IPS-20b (cell line): ENCODE measurements at regions not wholly inside any gene's neighbourhood (a gene's known extent, or its start where the extent isn't known, plus 50 kb on each side); places are given as distances from the start of the nearest gene placed in this dataset.

Experiments used
- H3K27ac ChIP-seq: one replicate; pipeline ENCODE4 v1.5.1; 2013; ENCODE audit warnings: low read length
- H3K27me3 ChIP-seq: 2 replicates; pipeline ENCODE4 v1.6.1; 2013; ENCODE audit warnings: mild to moderate bottlenecking, low read length, inconsistent platforms; ENCODE audit not compliant: insufficient read depth
- H3K36me3 ChIP-seq: 2 replicates; pipeline ENCODE4 v1.6.1; 2013; ENCODE audit warnings: low read depth, mild to moderate bottlenecking, inconsistent platforms, low read length, moderate library complexity; ENCODE audit not compliant: insufficient read depth
- H3K4me1 ChIP-seq: 2 replicates; pipeline ENCODE4 v1.6.1; 2013; ENCODE audit warnings: mild to moderate bottlenecking, control low read depth, inconsistent platforms, low read length, moderate library complexity; ENCODE audit not compliant: insufficient read depth
- H3K4me3 ChIP-seq: 2 replicates; pipeline ENCODE4 v1.5.1; 2013; ENCODE audit warnings: mild to moderate bottlenecking, low read length, inconsistent platforms
- H3K9ac ChIP-seq: 2 replicates; pipeline ENCODE4 v1.6.1; 2013; ENCODE audit warnings: low read depth, mild to moderate bottlenecking, inconsistent platforms, low read length, moderate library complexity
- H3K9me3 ChIP-seq: 2 replicates; pipeline ENCODE4 v1.6.1; 2013; ENCODE audit warnings: mild to moderate bottlenecking, low read depth, low read length, inconsistent platforms; ENCODE audit not compliant: insufficient read depth

DNA sequence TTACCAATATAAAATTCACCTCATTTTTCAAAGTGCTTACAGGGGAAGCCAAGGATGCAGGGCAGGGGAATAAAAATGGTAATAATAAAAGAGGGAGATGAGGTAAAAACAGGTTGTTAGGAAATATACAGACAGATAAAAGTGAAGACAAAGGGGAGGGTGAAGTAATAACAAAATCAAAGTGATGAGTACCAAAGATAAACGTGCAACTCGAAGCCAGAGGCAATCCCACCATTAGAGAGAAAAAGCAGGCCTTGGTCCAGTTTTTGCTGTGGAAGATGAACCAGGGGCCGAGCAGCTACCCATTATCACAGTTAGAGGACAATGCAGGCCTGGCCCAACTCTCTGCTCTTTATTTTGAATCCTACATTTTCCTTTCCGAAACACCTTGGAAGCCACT is 99.6 kb upstream of the UPP2 start:
- Histone ChIP-seq H3K4me3 (no peak overlapping the region), H3K9ac (no peak overlapping the region), H3K27me3 (no peaks in the 10 kb centered on the region), H3K36me3 (no peaks in the 10 kb centered on the region), H3K4me1 (peaks cover 16% of the 10 kb centered on the region; the same call in 1 of the 2 replicates), H3K9me3 (no peaks in the 10 kb centered on the region), H3K27ac (no peak overlapping the region)

DNA sequence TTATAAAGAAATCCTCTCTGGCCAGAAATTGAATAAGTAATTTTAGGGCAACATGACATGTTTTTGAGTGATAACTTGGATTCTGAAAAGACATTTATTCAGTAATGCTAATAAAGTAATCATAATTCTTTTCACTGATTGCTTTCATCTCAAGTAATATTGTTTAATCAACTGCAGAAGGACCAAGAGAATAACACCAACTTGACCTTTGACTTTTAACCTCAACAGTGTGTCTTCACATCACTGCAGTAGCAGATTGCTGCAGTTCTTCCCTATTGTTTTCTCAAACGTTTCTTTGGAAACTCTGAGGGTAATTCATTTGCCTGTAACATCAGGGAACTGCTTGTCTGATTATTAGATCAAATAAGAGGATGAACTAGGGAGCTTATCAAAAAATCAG is 104.9 kb upstream of the UPP2 start:
- no peaks in the 10 kb centered on the region for H3K9me3 ChIP-seq
- no peaks in the 10 kb centered on the region for H3K36me3 ChIP-seq
- H3K27me3 ChIP-seq, result no peaks in the 10 kb centered on the region
- H3K27ac ChIP-seq, result no peak overlapping the region
- no peaks in the 10 kb centered on the region for H3K4me1 ChIP-seq
- no peak overlapping the region for H3K4me3 ChIP-seq
- no peak overlapping the region for H3K9ac ChIP-seq

DNA sequence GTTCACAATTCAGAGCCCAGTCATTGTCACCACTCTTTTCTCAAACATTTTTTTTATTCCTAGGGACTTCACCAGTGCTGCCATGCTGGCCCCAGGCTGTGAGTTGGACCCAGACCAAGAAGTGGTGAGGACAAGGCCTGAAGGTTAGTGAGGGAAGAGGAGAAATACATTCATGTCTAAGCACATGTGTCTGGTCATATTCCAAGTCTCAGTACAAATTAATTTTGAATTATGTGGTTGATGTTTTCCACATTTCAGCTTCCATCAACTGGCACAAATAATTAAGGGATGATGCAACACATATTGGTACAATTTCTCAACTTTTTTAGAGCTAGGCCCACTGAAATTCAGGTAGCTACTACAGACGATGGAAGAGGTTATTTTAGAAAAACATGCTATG is 106.6 kb upstream of the UPP2 start:
- Histone ChIP-seq H3K36me3 (no peaks in the 10 kb centered on the region), H3K27me3 (no peaks in the 10 kb centered on the region), H3K27ac (no peak overlapping the region), H3K9me3 (no peaks in the 10 kb centered on the region), H3K9ac (no peak overlapping the region), H3K4me3 (no peak overlapping the region), H3K4me1 (no peaks in the 10 kb centered on the region; the same call in 1 of the 2 replicates)

DNA sequence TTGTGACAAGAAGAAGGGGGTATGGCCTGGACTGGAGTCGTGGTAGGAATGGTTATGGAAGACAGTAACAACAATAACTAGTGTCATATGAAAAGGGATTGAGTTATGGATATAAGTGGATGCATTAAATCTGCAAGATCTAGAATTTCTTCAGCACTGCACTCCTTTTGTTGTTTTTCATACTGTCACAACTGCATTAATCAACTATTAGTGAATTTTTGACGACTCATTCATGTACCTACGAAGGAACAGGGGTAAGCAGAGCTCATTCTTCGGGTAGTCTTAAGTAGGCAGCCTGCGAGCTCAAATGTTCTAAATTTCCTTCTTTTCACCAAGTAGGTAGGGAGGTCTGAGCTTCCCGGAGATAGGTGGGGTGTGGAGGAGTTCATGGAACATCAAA is 109.7 kb upstream of the UPP2 start:
- Histone ChIP-seq H3K36me3 (no peaks in the 10 kb centered on the region), H3K4me3 (no peak overlapping the region), H3K9ac (no peak overlapping the region), H3K4me1 (no peaks in the 10 kb centered on the region; the same call in 1 of the 2 replicates), H3K9me3 (no peaks in the 10 kb centered on the region), H3K27me3 (no peaks in the 10 kb centered on the region), H3K27ac (no peak overlapping the region)

DNA sequence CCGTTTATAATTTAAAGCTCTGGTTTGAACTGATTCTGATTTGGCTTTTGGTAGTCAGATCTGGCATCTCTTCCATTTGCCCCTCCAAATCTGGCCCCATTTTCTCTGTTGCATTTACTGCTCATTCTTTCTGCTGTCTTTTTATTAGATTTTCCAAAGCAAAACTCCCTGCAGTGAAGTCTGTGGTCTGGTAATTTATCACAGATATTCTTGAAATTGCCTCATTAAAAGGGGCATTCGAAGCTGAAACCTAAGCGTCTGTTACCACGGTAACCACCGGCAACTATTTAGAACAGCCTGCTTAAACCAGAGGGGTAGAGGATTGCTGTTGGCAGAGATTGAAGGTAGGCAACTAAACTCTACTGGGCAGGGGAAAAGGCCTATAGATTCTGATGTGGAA is 111.5 kb upstream of the UPP2 start:
- no peak overlapping the region for H3K9ac ChIP-seq
- H3K9me3 ChIP-seq, result no peaks in the 10 kb centered on the region
- no peak overlapping the region for H3K4me3 ChIP-seq
- no peaks in the 10 kb centered on the region; the same call in 1 of the 2 replicates for H3K4me1 ChIP-seq
- H3K27ac ChIP-seq, result no peak overlapping the region
- H3K27me3 ChIP-seq, result no peaks in the 10 kb centered on the region
- no peaks in the 10 kb centered on the region for H3K36me3 ChIP-seq

DNA sequence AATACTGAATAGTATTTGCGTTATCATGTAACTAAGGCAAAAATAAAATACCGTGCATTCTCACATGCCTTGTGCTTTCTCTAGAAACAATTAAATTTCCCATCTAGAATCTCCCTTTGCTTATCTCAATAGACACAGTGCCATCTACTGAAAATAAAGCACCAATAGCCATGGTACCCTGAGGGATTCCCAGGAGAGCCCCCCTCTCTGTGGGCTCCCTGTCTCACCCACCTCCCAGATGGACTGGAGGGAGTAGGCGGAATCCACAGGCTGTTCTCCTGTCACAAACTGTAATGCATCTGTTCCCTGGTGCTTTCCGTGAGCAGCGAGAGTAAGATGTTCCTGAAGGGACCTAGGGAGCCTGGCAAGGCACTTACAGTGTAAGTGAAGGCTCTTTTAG is 112.4 kb upstream of the UPP2 start:
- Histone ChIP-seq H3K27me3 (no peaks in the 10 kb centered on the region), H3K27ac (no peak overlapping the region), H3K9me3 (no peaks in the 10 kb centered on the region), H3K4me3 (no peak overlapping the region), H3K4me1 (no peaks in the 10 kb centered on the region; the same call in 1 of the 2 replicates), H3K36me3 (no peaks in the 10 kb centered on the region), H3K9ac (no peak overlapping the region)

DNA sequence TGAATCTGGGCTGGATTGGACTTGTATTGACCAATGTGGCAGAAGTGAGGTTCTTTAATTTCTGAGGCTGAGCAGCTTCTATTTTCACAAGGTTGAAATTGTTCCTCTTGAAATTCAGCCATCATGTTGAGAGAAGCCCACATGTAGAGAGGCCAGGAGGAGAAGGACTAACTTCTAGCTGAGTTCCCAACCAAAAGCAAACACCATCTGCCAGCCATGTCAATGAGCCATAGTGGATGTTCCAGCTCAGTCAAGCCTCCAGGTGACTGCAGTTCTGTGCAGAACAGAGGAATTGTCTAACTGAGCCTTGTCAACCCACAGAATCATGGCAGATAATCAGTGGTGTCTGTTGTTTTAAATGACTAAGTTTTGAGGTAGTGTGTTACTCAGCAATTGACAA is 110.6 kb upstream of the ACVR1 start:
- no peak overlapping the region for H3K9ac ChIP-seq
- no peaks in the 10 kb centered on the region for H3K36me3 ChIP-seq
- no peaks in the 10 kb centered on the region; the same call in 1 of the 2 replicates for H3K4me1 ChIP-seq
- no peaks in the 10 kb centered on the region for H3K27me3 ChIP-seq
- H3K27ac ChIP-seq, result no peak overlapping the region
- H3K4me3 ChIP-seq, result no peak overlapping the region
- H3K9me3 ChIP-seq, result no peaks in the 10 kb centered on the region

DNA sequence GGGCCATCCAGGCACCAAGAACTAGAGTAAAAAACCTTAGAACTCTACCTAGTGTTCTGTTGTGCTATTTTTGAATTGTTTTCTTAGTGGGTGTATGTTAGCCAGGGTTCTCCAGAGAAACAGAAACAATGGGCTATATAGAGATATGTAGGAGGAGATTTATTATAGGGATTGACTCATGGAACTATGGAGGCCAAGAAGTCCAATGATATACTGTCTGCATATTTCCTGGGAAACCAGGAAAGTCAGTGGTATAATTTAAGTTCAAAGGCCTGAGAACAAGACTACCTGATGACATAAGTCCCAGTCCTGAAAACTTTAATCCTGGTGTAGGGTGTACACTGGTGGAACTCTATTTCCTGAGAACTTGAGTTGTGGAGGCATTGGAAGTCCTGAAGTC is 108.7 kb upstream of the ACVR1 start:
- Histone ChIP-seq H3K9ac (no peak overlapping the region), H3K4me1 (no peaks in the 10 kb centered on the region), H3K9me3 (peaks cover 14% of the 10 kb centered on the region), H3K27me3 (no peaks in the 10 kb centered on the region), H3K4me3 (no peak overlapping the region), H3K36me3 (no peaks in the 10 kb centered on the region), H3K27ac (no peak overlapping the region)

DNA sequence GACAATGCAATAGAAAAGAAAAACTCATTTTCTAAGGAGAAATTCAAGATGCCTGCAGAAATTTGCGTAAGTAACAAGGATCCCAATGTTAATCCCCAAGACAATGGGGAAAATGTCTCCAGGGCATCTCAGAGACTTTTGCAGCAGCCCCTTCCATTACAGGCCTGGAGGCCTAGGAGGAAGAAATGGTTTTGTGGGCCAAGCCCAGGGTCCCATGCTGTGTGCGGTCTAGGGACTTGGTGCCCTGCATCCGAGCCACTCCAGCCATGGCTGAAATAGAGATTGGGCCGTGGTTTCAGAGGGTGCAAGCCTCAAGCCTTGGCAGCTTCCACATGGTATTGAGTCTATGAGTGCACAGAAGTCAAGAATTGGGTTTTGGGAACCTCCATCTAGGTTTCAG is 103.9 kb upstream of the ACVR1 start:
- Histone ChIP-seq H3K4me1 (no peaks in the 10 kb centered on the region), H3K36me3 (no peaks in the 10 kb centered on the region), H3K27ac (no peak overlapping the region), H3K4me3 (no peak overlapping the region), H3K9ac (no peak overlapping the region), H3K9me3 (peaks cover 22% of the 10 kb centered on the region), H3K27me3 (no peaks in the 10 kb centered on the region)

DNA sequence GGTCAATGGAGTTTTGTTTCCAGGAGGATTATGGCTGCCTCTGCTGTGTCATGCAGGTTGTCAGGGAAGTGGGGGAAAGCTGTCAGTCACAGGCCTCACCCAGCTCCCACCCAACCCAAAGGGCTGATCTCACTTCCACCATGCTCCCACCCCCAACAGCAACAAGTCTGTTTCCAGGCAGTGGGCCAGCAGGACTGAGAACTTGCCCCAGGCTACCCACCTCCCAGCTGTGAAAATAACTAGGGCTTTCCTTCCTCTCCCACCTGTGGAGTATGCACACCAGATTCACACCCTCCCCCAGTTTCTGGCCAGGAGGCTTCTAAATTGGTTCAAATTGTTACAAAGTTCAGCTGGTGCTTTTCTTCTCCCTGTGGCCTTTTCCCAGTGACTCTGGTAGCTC is 95.6 kb upstream of the ACVR1 start:
- H3K4me1 ChIP-seq, result no peaks in the 10 kb centered on the region
- no peak overlapping the region for H3K4me3 ChIP-seq
- no peaks in the 10 kb centered on the region for H3K9me3 ChIP-seq
- no peaks in the 10 kb centered on the region for H3K36me3 ChIP-seq
- no peak overlapping the region for H3K27ac ChIP-seq
- H3K27me3 ChIP-seq, result no peaks in the 10 kb centered on the region
- H3K9ac ChIP-seq, result no peak overlapping the region

DNA sequence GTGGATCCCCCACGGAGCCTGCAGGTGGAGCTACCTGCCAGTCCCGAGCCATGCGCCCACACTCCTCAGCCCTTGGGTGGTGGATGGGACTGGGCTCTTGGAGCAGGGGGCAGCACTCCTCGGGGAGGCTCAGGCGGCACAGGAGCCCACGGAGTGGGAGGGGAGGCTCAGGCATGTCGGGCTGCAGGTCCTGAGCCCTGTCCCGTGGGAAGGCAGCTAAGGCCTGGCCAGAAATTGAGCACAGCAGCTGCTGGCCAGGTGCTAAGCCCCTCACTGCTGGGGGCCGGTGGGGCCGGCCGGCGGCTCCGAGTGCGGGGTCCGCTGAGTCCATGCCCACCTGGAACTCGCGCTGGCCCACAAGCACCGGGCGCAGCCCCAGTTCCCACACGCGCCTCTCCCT is 91.7 kb upstream of the ACVR1 start:
- H3K27me3 ChIP-seq, result no peaks in the 10 kb centered on the region
- no peak overlapping the region for H3K4me3 ChIP-seq
- no peaks in the 10 kb centered on the region for H3K4me1 ChIP-seq
- no peak overlapping the region for H3K27ac ChIP-seq
- H3K36me3 ChIP-seq, result no peaks in the 10 kb centered on the region
- no peak overlapping the region for H3K9ac ChIP-seq
- H3K9me3 ChIP-seq, result no peaks in the 10 kb centered on the region

DNA sequence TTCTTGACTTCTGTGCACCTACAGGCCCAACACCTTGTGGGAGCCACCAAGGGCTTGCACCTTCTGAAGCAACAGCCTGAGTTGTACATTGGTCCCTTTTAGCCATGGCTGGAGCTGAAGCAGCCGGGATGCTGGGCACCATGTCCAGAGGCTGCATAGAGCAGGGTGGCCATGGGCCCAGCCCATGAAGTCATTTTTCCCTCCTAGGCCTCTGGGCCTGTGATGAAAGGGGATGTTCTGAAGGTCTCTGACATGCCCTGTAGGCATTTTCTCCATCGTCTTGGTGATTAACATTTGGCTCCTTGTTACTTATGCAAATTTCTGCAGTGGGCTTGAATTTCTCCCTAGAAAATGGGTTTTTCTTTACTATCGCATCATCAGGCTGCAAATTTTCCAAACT is 83.1 kb upstream of the ACVR1 start:
- no peaks in the 10 kb centered on the region for H3K36me3 ChIP-seq
- no peak overlapping the region for H3K4me3 ChIP-seq
- no peak overlapping the region for H3K27ac ChIP-seq
- H3K9ac ChIP-seq, result no peak overlapping the region
- H3K27me3 ChIP-seq, result no peaks in the 10 kb centered on the region
- no peaks in the 10 kb centered on the region for H3K4me1 ChIP-seq
- H3K9me3 ChIP-seq, result peaks cover 23% of the 10 kb centered on the region

DNA sequence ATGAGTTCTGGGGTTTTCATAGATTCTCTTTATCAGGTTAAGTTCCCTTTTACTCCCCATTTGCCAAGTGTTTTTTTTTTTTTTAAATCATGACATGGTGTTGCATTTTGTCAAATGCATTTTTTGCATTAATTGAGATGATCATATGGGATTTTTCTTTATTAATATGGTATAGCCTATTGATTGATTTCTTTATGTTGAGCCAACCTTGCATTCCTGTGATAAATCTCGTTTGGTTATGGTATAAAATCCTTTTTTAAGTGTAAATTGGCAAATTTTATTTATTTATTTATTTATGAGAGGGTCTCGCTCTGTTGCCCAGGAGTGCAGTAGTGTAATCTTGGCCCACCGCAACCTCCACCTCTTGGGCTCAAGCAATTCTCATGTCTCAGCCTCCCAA is 81.5 kb upstream of the ACVR1 start:
- Histone ChIP-seq H3K27me3 (no peaks in the 10 kb centered on the region), H3K9me3 (peaks cover 23% of the 10 kb centered on the region), H3K4me1 (no peaks in the 10 kb centered on the region), H3K36me3 (no peaks in the 10 kb centered on the region), H3K9ac (no peak overlapping the region), H3K27ac (no peak overlapping the region), H3K4me3 (no peak overlapping the region)
